Neural cell (in vitro differentiated cells): ENCODE measurements at regions not wholly inside any gene's neighbourhood (a gene's known extent, or its start where the extent isn't known, plus 50 kb on each side); places are given as distances from the start of the nearest gene placed in this dataset.
A peak's percentile ranks its signal among the peaks of the same experiment; 100 is the strongest.

ENCODE experiments used
- H2AFZ ChIP-seq: fragments of 200-600, 300-800 bp; sonication (generic), shearing (Covaris generic); 2 replicates; pipeline ENCODE4 v1.6.0; 2014; ENCODE audit warnings: low read depth, mild to moderate bottlenecking, antibody characterized with exemption, low read length, moderate library complexity
- H3F3A ChIP-seq: fragments of 200-600 bp; shearing (Covaris generic); 2 replicates; pipeline ENCODE4 v1.6.1; 2016; ENCODE audit warnings: mild to moderate bottlenecking, moderate library complexity, mixed read lengths, antibody characterized with exemption, low read length; ENCODE audit not compliant: insufficient read depth, poor library complexity, severe bottlenecking
- H3K27ac ChIP-seq: fragments of 200-600, 300-800 bp; sonication (generic), shearing (Covaris generic); 2 replicates; pipeline ENCODE4 v1.5.1; 2014; ENCODE audit warnings: mild to moderate bottlenecking, low read length, moderate library complexity
- H3K27me3 ChIP-seq: fragments of 300-800, 200-600 bp; sonication (generic), shearing (Covaris generic); 2 replicates; pipeline ENCODE4 v1.6.0; 2014; ENCODE audit warnings: mild to moderate bottlenecking, low read depth, low read length, moderate library complexity; ENCODE audit not compliant: insufficient read depth
- H3K36me3 ChIP-seq: fragments of 300-800, 200-600 bp; sonication (generic), shearing (Covaris generic); 2 replicates; pipeline ENCODE4 v1.5.1; 2014; ENCODE audit warnings: mild to moderate bottlenecking, antibody characterized with exemption, low read length, moderate library complexity; ENCODE audit not compliant: insufficient read depth
- H3K4me2 ChIP-seq: fragments of 300-800, 200-600 bp; sonication (generic), shearing (Covaris generic); 2 replicates; pipeline ENCODE4 v1.6.0; 2014; ENCODE audit warnings: mild to moderate bottlenecking, low read length
- H3K4me3 ChIP-seq: fragments of 300-800, 200-600 bp; sonication (generic), shearing (Covaris generic); 2 replicates; pipeline ENCODE4 v1.5.1; 2014; ENCODE audit warnings: mild to moderate bottlenecking, low read length, moderate library complexity
- H3K79me2 ChIP-seq: fragments of 200-600 bp; shearing (Covaris generic); replicated peaks from 2 replicates; pipeline ENCODE4 v1.6.0; 2014; ENCODE audit warnings: mild to moderate bottlenecking, low read length, moderate library complexity; ENCODE audit not compliant: insufficient read depth
- H3K9ac ChIP-seq: fragments of 300-800, 200-600 bp; sonication (generic), shearing (Covaris generic); 2 replicates; pipeline ENCODE4 v1.6.1; 2016; ENCODE audit warnings: mild to moderate bottlenecking, low read length, mixed read lengths
- H3K9me2 ChIP-seq: fragments of 200-600 bp; shearing (Covaris generic); 2 replicates; pipeline ENCODE4 v1.6.1; 2016; ENCODE audit warnings: mild to moderate bottlenecking, low read length, mixed read lengths; ENCODE audit not compliant: insufficient read depth
- H3K9me3 ChIP-seq: fragments of 200-600, 300-800 bp; sonication (generic), shearing (Covaris generic); 2 replicates; pipeline ENCODE4 v1.6.1; 2016; ENCODE audit warnings: mild to moderate bottlenecking, mixed run types, low read length, moderate library complexity, mixed read lengths
- H4K20me1 ChIP-seq: fragments of 200-600 bp; shearing (Covaris generic); 2 replicates; pipeline ENCODE4 v1.6.1; 2016; ENCODE audit warnings: mild to moderate bottlenecking, mixed run types; ENCODE audit not compliant: insufficient read depth
- CTCF ChIP-seq: fragments of 450-650 bp; IDR thresholded peaks from 2 replicates; pipeline ENCODE4 v1.5.1; 2014; ENCODE audit warnings: antibody characterized with exemption, mild to moderate bottlenecking, moderate library complexity; ENCODE audit not compliant: poor library complexity, severe bottlenecking
- EP300 ChIP-seq: fragments of 450-650 bp; conservative IDR thresholded peaks from 2 replicates; pipeline ENCODE4 v1.6.1; 2014; ENCODE audit warnings: antibody characterized with exemption, mild to moderate bottlenecking, moderate library complexity; ENCODE audit not compliant: poor library complexity, severe bottlenecking
- EZH2 ChIP-seq: fragments of 200-600, 300-800 bp; shearing (Covaris generic), sonication (generic); IDR thresholded peaks from 2 replicates; pipeline ENCODE4 v1.6.1; 2014; ENCODE audit warnings: antibody characterized with exemption, low read length, borderline replicate concordance, mild to moderate bottlenecking; ENCODE audit not compliant: insufficient read depth, poor library complexity, severe bottlenecking
- MXI1 ChIP-seq: fragments of 450-650 bp; conservative IDR thresholded peaks from 2 replicates; pipeline ENCODE4 v1.6.1; 2014; ENCODE audit warnings: antibody characterized with exemption, mild to moderate bottlenecking; ENCODE audit not compliant: poor library complexity, severe bottlenecking
- POLR2AphosphoS5 ChIP-seq: IDR thresholded peaks from 2 replicates; pipeline ENCODE4 v1.6.1; 2012
- RAD21 ChIP-seq: fragments of 450-650 bp; conservative IDR thresholded peaks from 2 replicates; pipeline ENCODE4 v1.6.1; 2014; ENCODE audit warnings: antibody characterized with exemption, mild to moderate bottlenecking, moderate library complexity
- REST ChIP-seq: IDR thresholded peaks from 2 replicates; pipeline ENCODE4 v1.6.1; 2012; ENCODE audit warnings: borderline replicate concordance
- SMC3 ChIP-seq: fragments of 450-650 bp; conservative IDR thresholded peaks from 2 replicates; pipeline ENCODE4 v1.6.1; 2014; ENCODE audit warnings: antibody characterized with exemption, mild to moderate bottlenecking, moderate library complexity; ENCODE audit not compliant: poor library complexity
- TAF1 ChIP-seq: IDR thresholded peaks from 2 replicates; pipeline ENCODE4 v1.6.1; 2012; ENCODE audit warnings: low read depth

GRCh38 chr1:42037161-42037560 lies 116.0 kb upstream of the GUCA2B start:
- no peak overlapping the region for H3K27ac ChIP-seq
- no peaks in the 10 kb centered on the region for H3K79me2 ChIP-seq
- H3K4me2 ChIP-seq: no peak overlapping the region
- no peaks in the 10 kb centered on the region for H3K9me3 ChIP-seq
- no peak for TF ChIP-seq TAF1
- TF ChIP-seq EZH2: no peak
- no peak for TF ChIP-seq EP300
- no peak for TF ChIP-seq CTCF
- TF ChIP-seq POLR2AphosphoS5: no peak
- no peak for TF ChIP-seq MXI1
- no peak for TF ChIP-seq RAD21
- no peak for TF ChIP-seq REST
- TF ChIP-seq SMC3: no peak
- H2AFZ ChIP-seq: no peak overlapping the region
- H3K9me2 ChIP-seq: no peaks in the 10 kb centered on the region
- H3K27me3 ChIP-seq: peaks cover 12% of the 10 kb centered on the region
- no peaks in the 10 kb centered on the region for H3F3A ChIP-seq
- H3K9ac ChIP-seq: no peak overlapping the region
- H4K20me1 ChIP-seq: no peaks in the 10 kb centered on the region
- no peaks in the 10 kb centered on the region for H3K36me3 ChIP-seq
- no peak overlapping the region for H3K4me3 ChIP-seq

GRCh38 chr1:42035830-42036604 lies 117.2 kb upstream of the GUCA2B start:
- Histone ChIP-seq H3F3A (no peaks in the 10 kb centered on the region), H3K4me3 (peak overlapping the region; percentile 78), H3K27ac (peak overlapping the region; percentile 37), H4K20me1 (no peaks in the 10 kb centered on the region), H3K79me2 (no peaks in the 10 kb centered on the region), H3K27me3 (peaks cover 12% of the 10 kb centered on the region), H3K9me2 (no peaks in the 10 kb centered on the region), H2AFZ (peak overlapping the region; percentile 66), H3K4me2 (peak overlapping the region; percentile 87), H3K9me3 (no peaks in the 10 kb centered on the region), H3K36me3 (no peaks in the 10 kb centered on the region), H3K9ac (peak overlapping the region; percentile 70)
- TF ChIP-seq MXI1: peak; percentile 15
- peak; percentile 9 for TF ChIP-seq CTCF
- no peak for TF ChIP-seq RAD21
- no peak for TF ChIP-seq EZH2
- peak; percentile 68 for TF ChIP-seq POLR2AphosphoS5
